ENCODE measurements at regions not wholly inside any gene's neighbourhood (a gene's known extent, or its start where the extent isn't known, plus 50 kb on each side); places are given as distances from the start of the nearest gene placed in this dataset.

GRCh38 chr5:110884005-110884404, 145.2 kb downstream of the SLC25A46 start:
- TF ChIP-seq EZH2 (IDR thresholded peaks at IDR 0.05; ENCODE audit: low read length, unreplicated experiment) (no peak), CTCF (conservative IDR thresholded peaks at IDR 0.05; ENCODE audit: low read depth, low read length) (no peak)
